Uterus (tissue), 2 donors: ENCODE measurements at regions not wholly inside any gene's neighbourhood (a gene's known extent, or its start where the extent isn't known, plus 50 kb on each side); places are given as distances from the start of the nearest gene placed in this dataset.

Source experiments
- POLR2A ChIP-seq, 2 donors: fragments of 450-650 bp; IDR thresholded peaks; one replicate each; pipeline ENCODE4 v1.6.1; 2016; ENCODE audit warnings: antibody characterized with exemption in 2 of 2, mild to moderate bottlenecking in 1 of 2, moderate library complexity in 1 of 2
- TF ChIP-seq, protein P1 (sequence below), 4 experiments: fragments of 200-600 bp in 2 of 4; fragments of 450-650 bp in 2 of 4; sonication (generic) in 2 of 4; IDR thresholded peaks; one replicate each; pipeline ENCODE4 v1.5.1; 2016 to 2019; ENCODE audit warnings: antibody characterized with exemption in 4 of 4, mild to moderate bottlenecking in 2 of 4, moderate library complexity in 1 of 4

DNA sequence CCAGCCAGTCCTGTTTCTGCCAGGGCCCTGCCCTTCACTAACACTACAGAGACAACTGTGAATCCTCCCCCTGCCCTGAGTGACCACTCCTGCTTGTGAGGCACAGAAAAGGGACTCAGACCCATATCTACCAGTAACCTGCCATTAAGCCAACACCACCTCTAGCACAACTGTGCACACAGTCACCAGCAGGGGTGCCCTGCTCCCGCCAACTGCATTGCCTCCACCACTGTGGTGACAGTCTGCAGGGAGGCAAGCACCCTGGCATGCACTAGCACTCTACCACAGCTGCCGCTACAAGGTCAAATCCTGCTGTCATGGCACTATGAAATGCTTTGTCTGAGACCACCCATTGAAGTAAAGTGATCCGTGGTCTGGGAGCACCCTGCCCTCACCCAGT is 1028.5 kb upstream of the CDH9 start:
- TF ChIP-seq, protein P1, sequence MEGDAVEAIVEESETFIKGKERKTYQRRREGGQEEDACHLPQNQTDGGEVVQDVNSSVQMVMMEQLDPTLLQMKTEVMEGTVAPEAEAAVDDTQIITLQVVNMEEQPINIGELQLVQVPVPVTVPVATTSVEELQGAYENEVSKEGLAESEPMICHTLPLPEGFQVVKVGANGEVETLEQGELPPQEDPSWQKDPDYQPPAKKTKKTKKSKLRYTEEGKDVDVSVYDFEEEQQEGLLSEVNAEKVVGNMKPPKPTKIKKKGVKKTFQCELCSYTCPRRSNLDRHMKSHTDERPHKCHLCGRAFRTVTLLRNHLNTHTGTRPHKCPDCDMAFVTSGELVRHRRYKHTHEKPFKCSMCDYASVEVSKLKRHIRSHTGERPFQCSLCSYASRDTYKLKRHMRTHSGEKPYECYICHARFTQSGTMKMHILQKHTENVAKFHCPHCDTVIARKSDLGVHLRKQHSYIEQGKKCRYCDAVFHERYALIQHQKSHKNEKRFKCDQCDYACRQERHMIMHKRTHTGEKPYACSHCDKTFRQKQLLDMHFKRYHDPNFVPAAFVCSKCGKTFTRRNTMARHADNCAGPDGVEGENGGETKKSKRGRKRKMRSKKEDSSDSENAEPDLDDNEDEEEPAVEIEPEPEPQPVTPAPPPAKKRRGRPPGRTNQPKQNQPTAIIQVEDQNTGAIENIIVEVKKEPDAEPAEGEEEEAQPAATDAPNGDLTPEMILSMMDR (IDR thresholded peaks at IDR 0.05), result no peak
- TF ChIP-seq POLR2A (IDR thresholded peaks at IDR 0.05), result no peak
